Fibroblast of lung (primary cell): ENCODE measurements at regions not wholly inside any gene's neighbourhood (a gene's known extent, or its start where the extent isn't known, plus 50 kb on each side); places are given as distances from the start of the nearest gene placed in this dataset.

Experiments used
- EZH2 ChIP-seq: IDR thresholded peaks from 2 replicates; pipeline ENCODE4 v1.5.1; 2012; ENCODE audit warnings: low read length, control low read depth, mild to moderate bottlenecking; ENCODE audit errors: missing control alignments
- TF ChIP-seq, protein P1 (sequence below), 2 donors: IDR thresholded peaks in 1 of 2; conservative IDR thresholded peaks in 1 of 2; 1 replicate in 1 of 2; 2 replicates in 1 of 2; pipeline ENCODE4 v1.5.1; 2011 to 2012; ENCODE audit warnings: low read length in 2 of 2, control low read depth in 1 of 2, inconsistent platforms in 1 of 2, low read depth in 1 of 2, mild to moderate bottlenecking in 1 of 2

DNA sequence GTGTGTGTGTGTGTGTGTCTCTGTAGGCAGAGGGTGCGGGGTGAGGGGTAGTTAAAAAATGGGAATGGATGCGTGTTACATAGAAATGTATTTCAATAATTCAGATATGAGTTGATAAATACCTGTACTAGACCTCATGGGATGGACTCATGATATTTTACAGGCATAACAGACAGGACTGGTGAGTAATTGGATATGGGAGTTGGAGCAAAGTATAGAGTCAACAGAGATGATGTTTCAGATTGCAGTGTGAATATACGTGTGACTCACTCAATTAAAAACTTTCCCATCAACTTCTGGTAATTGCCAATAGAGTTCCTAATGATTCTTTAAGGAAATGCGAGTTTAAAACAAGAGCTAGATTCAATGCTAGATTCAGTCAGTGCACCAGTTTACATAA, 711.9 kb downstream of the C12orf50 start:
- TF ChIP-seq, protein P1, sequence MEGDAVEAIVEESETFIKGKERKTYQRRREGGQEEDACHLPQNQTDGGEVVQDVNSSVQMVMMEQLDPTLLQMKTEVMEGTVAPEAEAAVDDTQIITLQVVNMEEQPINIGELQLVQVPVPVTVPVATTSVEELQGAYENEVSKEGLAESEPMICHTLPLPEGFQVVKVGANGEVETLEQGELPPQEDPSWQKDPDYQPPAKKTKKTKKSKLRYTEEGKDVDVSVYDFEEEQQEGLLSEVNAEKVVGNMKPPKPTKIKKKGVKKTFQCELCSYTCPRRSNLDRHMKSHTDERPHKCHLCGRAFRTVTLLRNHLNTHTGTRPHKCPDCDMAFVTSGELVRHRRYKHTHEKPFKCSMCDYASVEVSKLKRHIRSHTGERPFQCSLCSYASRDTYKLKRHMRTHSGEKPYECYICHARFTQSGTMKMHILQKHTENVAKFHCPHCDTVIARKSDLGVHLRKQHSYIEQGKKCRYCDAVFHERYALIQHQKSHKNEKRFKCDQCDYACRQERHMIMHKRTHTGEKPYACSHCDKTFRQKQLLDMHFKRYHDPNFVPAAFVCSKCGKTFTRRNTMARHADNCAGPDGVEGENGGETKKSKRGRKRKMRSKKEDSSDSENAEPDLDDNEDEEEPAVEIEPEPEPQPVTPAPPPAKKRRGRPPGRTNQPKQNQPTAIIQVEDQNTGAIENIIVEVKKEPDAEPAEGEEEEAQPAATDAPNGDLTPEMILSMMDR (conservative IDR thresholded peaks at IDR 0.05 in 1 of 2, IDR thresholded peaks at IDR 0.05 in 1 of 2; ENCODE audit: low read depth in 1 of 2, low read length in 2 of 2), result no peak
- no peak for TF ChIP-seq EZH2
